ENCODE measurements at regions not wholly inside any gene's neighbourhood (a gene's known extent, or its start where the extent isn't known, plus 50 kb on each side); places are given as distances from the start of the nearest gene placed in this dataset.

GRCh38 chr1:56285554-56286402, 293.6 kb downstream of the PLPP3 start:
- TF ChIP-seq CTCF (IDR thresholded peaks at IDR 0.05) (no peak), POLR2A (IDR thresholded peaks at IDR 0.05) (no peak)

All from lower leg skin (tissue), 3 donors.